ENCODE measurements at regions not wholly inside any gene's neighbourhood (a gene's known extent, or its start where the extent isn't known, plus 50 kb on each side); places are given as distances from the start of the nearest gene placed in this dataset.

DNA sequence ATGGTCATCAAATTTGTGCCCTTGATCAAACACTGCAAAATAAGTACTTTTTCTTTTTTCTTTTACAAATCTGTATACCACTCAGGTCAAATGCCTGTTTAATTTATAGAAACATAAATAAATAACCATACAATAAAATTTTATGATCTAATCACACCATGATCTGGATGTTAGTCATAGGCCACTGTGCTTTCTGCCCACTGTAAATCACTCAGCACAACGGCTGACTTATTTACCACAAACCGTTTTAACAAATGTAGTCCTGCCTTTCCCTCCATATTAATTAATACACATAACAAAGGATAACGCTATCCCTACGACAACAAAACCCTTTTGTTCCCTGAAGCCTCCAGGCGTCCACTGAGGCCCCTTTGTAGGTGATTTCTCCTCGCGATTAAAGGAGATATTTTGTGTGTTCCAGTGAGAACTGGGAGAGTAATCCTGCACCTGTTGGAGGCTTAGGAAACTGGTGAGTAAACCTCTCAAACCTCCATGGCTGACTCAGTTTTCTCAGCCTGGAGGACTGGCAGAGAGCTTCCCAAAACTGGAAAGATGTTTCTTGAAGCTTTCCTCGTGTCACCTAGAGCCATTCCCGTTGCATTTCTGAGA lies 477.1 kb upstream of the SGCG start:
- DNase-seq: no peak

- no peak for DNase-seq
Observed at GRCh38 chr13:22707946-22708345, 472.8 kb upstream of the SGCG start.

DNA sequence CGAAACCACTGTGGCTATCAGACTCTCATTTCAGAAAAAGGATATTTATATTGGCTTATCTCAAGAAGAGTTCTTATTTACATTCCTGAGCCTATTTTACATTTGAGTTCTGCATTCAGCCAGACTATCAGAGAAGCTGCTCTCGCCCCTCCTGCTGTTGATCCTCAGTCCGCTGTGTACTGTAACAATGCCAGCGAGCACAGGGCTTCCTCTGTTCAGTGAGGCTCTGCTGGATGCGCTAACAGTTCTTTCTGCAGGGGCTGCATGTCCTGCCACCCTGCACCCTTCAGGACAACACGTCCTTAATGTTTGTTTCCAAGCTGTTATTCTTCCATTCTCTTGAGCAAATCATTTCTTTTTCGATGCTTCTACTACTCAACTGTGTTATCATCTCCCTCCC lies 463.7 kb upstream of the SGCG start:
- DNase-seq: no peak

- DNase-seq: no peak
Observed at GRCh38 chr13:22726726-22727125, 454.1 kb upstream of the SGCG start.

- DNase-seq: no peak
Observed at GRCh38 chr13:22735011-22735995, 445.5 kb upstream of the SGCG start.

DNA sequence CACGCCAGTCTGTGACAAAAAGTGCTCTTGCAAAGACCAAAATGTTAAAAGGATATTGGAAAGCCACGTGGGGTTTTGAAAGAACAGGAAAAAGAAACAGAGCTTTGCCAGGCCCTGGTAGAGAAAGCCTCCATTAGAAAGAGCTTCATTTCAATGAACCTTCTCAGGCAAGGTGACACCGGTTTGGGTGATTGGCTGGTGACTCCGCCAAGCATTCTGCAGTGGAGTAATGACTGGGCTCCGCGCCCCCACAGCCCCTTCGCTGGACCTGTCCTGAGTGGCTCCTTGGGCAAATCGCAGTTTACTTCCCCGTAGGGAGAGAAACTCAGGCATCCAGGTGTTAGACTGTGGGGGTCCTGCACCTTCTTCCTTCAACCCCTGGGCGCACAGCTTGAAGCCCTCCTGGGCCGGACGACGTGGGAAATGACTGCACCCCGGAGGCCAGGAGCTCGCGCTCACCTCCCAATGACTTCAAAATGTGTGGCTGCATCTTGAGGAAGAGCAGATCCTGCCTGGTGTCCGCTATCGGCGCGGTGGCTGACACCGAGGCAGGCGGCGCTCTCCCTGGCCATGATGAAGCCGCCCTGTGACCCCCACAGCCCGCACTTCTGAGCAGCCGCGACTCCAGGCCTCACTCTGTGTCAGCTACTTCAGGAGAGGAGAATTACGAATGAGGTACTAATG lies 444.6 kb upstream of the SGCG start:
- DNase-seq: no peak

- DNase-seq: no peak
Observed at GRCh38 chr13:22736768-22737092, 444.0 kb upstream of the SGCG start.

DNA sequence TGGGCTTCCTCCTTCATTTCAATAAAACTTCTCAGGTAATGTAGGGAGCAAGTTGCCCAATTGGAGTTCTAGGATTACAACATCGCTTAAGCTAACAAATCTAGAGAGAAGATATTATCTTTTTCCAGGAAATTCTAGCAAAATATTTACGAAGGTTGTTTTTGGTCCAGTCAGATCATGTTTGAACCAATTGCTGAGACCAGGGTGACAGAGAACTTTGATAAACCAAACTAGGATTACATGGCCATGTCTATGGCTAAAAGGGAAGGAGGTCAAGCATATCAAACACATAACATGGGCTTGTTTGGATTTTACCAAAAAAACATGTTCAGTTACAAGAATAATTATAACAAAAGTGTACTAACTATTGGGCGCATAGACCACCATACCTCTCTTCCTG lies 442.4 kb upstream of the SGCG start:
- no peak for DNase-seq

GRCh38 chr13:22740264-22740663 lies 440.5 kb upstream of the SGCG start:
- DNase-seq: peak; percentile 17

DNA sequence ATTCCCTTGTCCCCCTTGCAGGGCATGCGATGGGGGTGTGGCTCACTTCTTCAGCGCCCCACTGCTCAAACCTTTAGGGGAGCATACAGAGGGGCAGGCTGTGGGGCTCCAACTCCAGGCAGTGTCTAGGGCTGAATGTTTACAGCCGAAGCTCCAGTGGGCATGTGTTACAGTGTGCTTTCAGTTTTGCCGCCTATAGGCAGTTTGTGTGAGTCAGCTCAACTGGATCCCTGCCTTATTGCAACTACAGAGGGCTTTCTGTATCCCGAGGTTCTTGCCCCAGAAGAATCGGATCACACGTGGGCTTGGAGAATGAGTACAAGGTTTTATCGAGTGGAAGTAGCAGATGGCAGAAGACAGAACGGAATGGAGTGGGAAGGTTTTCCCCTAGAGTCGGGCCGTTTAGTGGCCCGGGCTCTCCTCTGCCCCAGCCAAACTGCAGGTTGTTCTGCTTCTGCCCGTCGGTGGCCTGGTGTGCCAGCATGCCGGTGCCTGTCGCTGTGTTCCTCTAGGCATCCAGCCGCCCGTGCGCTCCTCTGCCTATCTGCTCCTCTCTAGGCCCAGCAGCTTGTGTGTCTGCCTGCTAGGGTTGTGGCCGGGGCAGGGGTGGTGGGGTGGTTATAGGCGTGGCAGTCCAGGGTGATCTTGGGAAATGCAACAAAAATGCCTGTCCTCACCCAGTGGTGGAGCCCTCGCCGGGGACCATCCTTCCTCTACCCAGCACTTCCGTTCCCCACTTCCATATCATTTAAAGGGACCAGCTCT lies 435.9 kb upstream of the SGCG start:
- DNase-seq: peak; percentile 56

GRCh38 chr13:22748866-22749577 lies 431.8 kb upstream of the SGCG start:
- DNase-seq: no peak

GRCh38 chr13:22749626-22750025 lies 431.2 kb upstream of the SGCG start:
- DNase-seq: no peak

GRCh38 chr13:22757530-22758120 lies 423.2 kb upstream of the SGCG start:
- DNase-seq: no peak

DNA sequence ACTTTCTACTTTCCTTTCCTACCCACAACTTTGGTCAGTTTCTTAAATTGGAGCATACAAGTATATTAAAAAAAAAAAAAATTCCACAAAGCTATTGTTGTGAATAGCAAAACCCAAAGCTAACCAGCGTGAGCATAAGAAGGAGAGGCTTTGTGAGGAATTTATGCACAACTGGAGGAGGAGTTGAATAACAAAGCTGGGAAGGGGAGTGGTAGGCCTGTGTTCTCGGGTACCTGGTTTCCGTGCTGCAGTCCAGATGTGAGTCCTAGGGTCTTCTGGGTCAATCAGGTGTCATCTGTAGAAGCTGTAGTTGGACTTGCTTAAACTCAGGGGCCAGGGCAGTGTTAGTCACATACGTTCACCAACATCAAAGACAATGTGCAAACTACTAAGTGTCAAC lies 422.5 kb upstream of the SGCG start:
- no peak for DNase-seq

- DNase-seq: no peak
Observed at GRCh38 chr13:22761709-22762108, 419.1 kb upstream of the SGCG start.

GRCh38 chr13:22765547-22765946 lies 415.2 kb upstream of the SGCG start:
- DNase-seq: no peak

DNA sequence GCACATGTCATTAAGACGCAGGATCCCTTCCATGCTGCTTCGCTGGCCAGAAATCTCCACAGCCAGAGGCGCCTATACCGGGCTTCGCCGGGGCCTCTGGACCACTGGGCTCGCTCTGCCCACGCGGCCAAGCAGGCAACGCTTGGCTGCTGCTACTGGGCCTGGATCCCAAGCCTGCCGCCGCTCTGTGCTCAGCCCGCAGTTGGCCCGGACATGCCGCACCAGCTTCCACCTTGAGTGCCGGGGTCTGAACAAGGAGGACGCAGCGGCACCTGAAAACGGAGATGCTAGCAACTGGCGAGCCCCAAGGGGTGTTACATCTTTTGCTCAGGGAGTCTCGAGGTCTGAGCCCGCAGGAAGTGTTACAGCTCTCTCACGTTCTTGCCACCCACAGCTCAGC lies 409.9 kb upstream of the SGCG start:
- DNase-seq: no peak

DNA sequence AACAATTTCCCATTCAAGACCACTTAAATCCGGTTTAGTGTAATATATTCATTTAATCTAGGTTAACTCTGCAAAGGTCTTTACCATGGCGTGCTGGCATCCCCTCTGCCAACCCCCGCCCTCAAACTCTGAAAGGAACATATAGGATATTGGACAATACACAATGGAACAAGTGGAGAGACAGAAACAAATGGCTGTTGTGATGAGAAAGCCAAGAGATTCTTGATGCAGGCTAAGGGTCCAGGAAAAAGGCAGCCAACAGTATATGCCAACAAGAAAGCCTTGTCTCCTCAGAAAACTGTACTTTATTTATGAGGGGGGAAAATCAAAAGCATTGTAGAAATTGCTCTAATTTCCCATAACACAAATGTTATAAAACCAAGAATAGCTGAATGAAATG lies 407.3 kb upstream of the SGCG start:
- DNase-seq: no peak

DNA sequence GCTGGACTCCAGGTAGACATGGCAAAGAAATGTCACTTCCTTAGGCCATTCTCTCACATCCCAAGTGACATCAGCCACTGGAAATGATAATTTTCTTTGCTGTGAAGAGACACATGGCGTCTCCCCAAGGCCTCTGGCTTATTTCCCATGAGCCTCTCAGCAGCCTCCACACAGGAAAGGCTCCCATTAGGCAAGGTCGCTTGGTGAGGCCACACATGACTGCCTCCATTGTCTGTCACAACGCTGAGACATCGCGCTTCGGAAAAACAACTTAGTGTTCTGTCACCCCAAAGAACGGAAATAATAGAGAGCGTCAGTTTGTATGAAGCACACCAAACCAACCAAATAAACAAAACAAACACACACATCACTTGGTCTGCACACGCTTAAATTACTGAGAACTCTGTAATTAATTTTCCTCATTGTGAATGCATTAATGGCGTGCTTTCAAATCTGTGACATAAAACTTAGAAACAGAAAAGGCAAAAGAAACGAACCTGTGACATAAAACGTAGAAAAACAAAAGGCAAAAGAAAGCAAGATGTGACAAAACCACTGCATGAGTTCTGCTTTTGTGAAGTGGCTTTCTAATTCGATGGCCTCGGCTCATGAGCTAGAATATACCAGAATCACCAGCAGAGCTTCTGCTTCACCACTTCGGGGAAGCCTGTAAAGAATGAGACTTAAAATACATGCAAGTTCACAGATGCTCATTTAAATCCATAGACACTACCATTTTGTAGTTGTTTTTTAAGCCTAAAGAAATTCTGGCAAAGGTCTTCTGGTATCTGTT lies 404.2 kb upstream of the SGCG start:
- DNase-seq: no peak

DNA sequence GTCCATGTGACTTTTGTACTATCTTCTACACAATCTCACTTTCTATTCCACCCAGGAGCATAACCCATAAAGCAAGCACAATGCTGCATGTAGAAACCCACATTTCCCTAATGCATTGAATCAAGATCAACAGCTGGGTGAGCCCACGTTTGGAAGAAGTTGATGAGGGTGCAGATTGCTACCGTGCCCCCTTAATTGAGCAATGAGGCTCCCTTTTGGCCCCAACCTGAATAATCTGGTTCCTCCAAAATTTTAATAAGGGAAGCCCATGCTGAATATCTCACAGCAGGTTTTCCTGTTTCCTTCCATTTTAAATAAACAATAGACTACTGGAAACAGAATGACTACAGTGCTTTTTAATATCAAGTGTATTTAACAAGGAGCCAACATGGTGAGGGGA lies 403.6 kb upstream of the SGCG start:
- DNase-seq: no peak

- DNase-seq: no peak
Observed at GRCh38 chr13:22789027-22789593, 391.7 kb upstream of the SGCG start.
